ENCODE measurements at regions not wholly inside any gene's neighbourhood (a gene's known extent, or its start where the extent isn't known, plus 50 kb on each side); places are given as distances from the start of the nearest gene placed in this dataset.
"Not testable (repeated sequence)": the region's sequence is repeated elsewhere in the genome, so short reads cannot be mapped to it uniquely, and the experiment has no call there.

GRCh38 chr6:66103354-66103753 is 396.3 kb upstream of the EYS start:
- DNase-seq: no peak
- no peak overlapping the region for H3K4me3 Mint-ChIP-seq (ENCODE audit: low read depth, unreplicated experiment)
- no peaks in the 10 kb centered on the region for H3K27me3 Mint-ChIP-seq (ENCODE audit: unreplicated experiment)
- no peaks in the 10 kb centered on the region for H3K4me1 Mint-ChIP-seq (ENCODE audit: low read depth, unreplicated experiment)
- H3K27ac Mint-ChIP-seq (ENCODE audit: unreplicated experiment): no peak overlapping the region
- no peak for TF ChIP-seq CTCF (IDR thresholded peaks at IDR 0.05; ENCODE audit: unreplicated experiment)
- peaks cover 20% of the 10 kb centered on the region for H3K9me3 Mint-ChIP-seq (ENCODE audit: low read depth, unreplicated experiment)
- CTCF ChIA-PET: no interaction called here
- BruUV-seq (replicated peaks): no TSS peak
- no peaks in the 10 kb centered on the region for H3K36me3 Mint-ChIP-seq (ENCODE audit: insufficient read depth, unreplicated experiment)
- intact Hi-C loops (cut with micrococcal nuclease; ENCODE audit: unreplicated experiment): no loop called here

GRCh38 chr6:66096679-66097078 is 389.7 kb upstream of the EYS start:
- no peak overlapping the region for H3K4me3 Mint-ChIP-seq (ENCODE audit: low read depth, unreplicated experiment)

GRCh38 chr6:66094615-66095014 is 387.6 kb upstream of the EYS start:
- CTCF ChIA-PET: no interaction called here
- H3K4me3 Mint-ChIP-seq (ENCODE audit: low read depth, unreplicated experiment): no peak overlapping the region
- TF ChIP-seq CTCF (IDR thresholded peaks at IDR 0.05; ENCODE audit: unreplicated experiment): no peak
- DNase-seq: no peak
- H3K9me3 Mint-ChIP-seq (ENCODE audit: low read depth, unreplicated experiment): peaks cover 4% of the 10 kb centered on the region
- no peaks in the 10 kb centered on the region for H3K27me3 Mint-ChIP-seq (ENCODE audit: unreplicated experiment)
- no peak overlapping the region for H3K27ac Mint-ChIP-seq (ENCODE audit: unreplicated experiment)
- H3K4me1 Mint-ChIP-seq (ENCODE audit: low read depth, unreplicated experiment): no peaks in the 10 kb centered on the region
- H3K36me3 Mint-ChIP-seq (ENCODE audit: insufficient read depth, unreplicated experiment): no peaks in the 10 kb centered on the region
- intact Hi-C loops (cut with micrococcal nuclease; ENCODE audit: unreplicated experiment): no loop called here
- BruUV-seq (replicated peaks): no TSS peak

More at GRCh38 chr6:66096679-66097078, 389.7 kb upstream of the EYS start:
- CTCF ChIA-PET: no interaction called here
- Mint-ChIP-seq H3K27ac (ENCODE audit: unreplicated experiment) (no peak overlapping the region), H3K4me1 (ENCODE audit: low read depth, unreplicated experiment) (no peaks in the 10 kb centered on the region), H3K36me3 (ENCODE audit: insufficient read depth, unreplicated experiment) (no peaks in the 10 kb centered on the region), H3K9me3 (ENCODE audit: low read depth, unreplicated experiment) (peaks cover 10% of the 10 kb centered on the region), H3K27me3 (ENCODE audit: unreplicated experiment) (no peaks in the 10 kb centered on the region)
- intact Hi-C loops (cut with micrococcal nuclease; ENCODE audit: unreplicated experiment): no loop called here
- no peak for DNase-seq
- TF ChIP-seq CTCF (IDR thresholded peaks at IDR 0.05; ENCODE audit: unreplicated experiment): no peak
- BruUV-seq (replicated peaks): no TSS peak

- intact Hi-C loops (cut with micrococcal nuclease; ENCODE audit: unreplicated experiment); H3K36me3 Mint-ChIP-seq (ENCODE audit: insufficient read depth, unreplicated experiment); CTCF ChIA-PET; H3K27ac Mint-ChIP-seq (ENCODE audit: unreplicated experiment); DNase-seq; BruUV-seq (replicated peaks); H3K4me3 Mint-ChIP-seq (ENCODE audit: low read depth, unreplicated experiment); H3K4me1 Mint-ChIP-seq (ENCODE audit: low read depth, unreplicated experiment); H3K27me3 Mint-ChIP-seq (ENCODE audit: unreplicated experiment): not testable (repeated sequence)
- peaks cover 14% of the 10 kb centered on the region for H3K9me3 Mint-ChIP-seq (ENCODE audit: low read depth, unreplicated experiment)
These were observed 385.3 kb upstream of the EYS start for GRCh38 chr6:66092306-66092705.

GRCh38 chr6:66086532-66086931 is 379.5 kb upstream of the EYS start:
- intact Hi-C loops (cut with micrococcal nuclease; ENCODE audit: unreplicated experiment): no loop called here
- Mint-ChIP-seq H3K36me3 (ENCODE audit: insufficient read depth, unreplicated experiment) (no peaks in the 10 kb centered on the region), H3K27ac (ENCODE audit: unreplicated experiment) (no peak overlapping the region), H3K9me3 (ENCODE audit: low read depth, unreplicated experiment) (peaks cover 22% of the 10 kb centered on the region), H3K27me3 (ENCODE audit: unreplicated experiment) (no peaks in the 10 kb centered on the region), H3K4me1 (ENCODE audit: low read depth, unreplicated experiment) (no peaks in the 10 kb centered on the region), H3K4me3 (ENCODE audit: low read depth, unreplicated experiment) (no peak overlapping the region)
- no peak for TF ChIP-seq CTCF (IDR thresholded peaks at IDR 0.05; ENCODE audit: unreplicated experiment)
- CTCF ChIA-PET: no interaction called here
- DNase-seq: no peak
- BruUV-seq (replicated peaks): no TSS peak

Data from Calu3 (cell line).